CD4-positive, alpha-beta T cell treated with Interleukin-4 for 1 hour (primary cell): ENCODE measurements at regions not wholly inside any gene's neighbourhood (a gene's known extent, or its start where the extent isn't known, plus 50 kb on each side); places are given as distances from the start of the nearest gene placed in this dataset.
"Not testable (repeated sequence)": the region's sequence is repeated elsewhere in the genome, so short reads cannot be mapped to it uniquely, and the experiment has no call there.

Experiments used
- DNase-seq, 2 donors: peaks; one replicate each; pipeline ENCODE4 v3.0.0-alpha.2; 2020 to 2022

- no peak for DNase-seq
Measured at GRCh38 chr3:98705694-98706093, 57.4 kb upstream of the ST3GAL6 start.

GRCh38 chr3:98708681-98709080 lies 54.5 kb upstream of the ST3GAL6 start:
- not testable (repeated sequence) for DNase-seq

GRCh38 chr3:98709441-98709840 lies 53.7 kb upstream of the ST3GAL6 start:
- DNase-seq, result no peak

GRCh38 chr3:98710067-98710659 lies 53.0 kb upstream of the ST3GAL6 start:
- no peak for DNase-seq

- DNase-seq, result no peak
Measured at GRCh38 chr3:98711426-98711825, 51.7 kb upstream of the ST3GAL6 start.

- no peak for DNase-seq
Measured at GRCh38 chr3:98712726-98713125, 50.4 kb upstream of the ST3GAL6 start.

GRCh38 chr3:98713332-98713731 lies 49.8 kb upstream of the ST3GAL6 start:
- not testable (repeated sequence) for DNase-seq
